ENCODE measurements at regions not wholly inside any gene's neighbourhood (a gene's known extent, or its start where the extent isn't known, plus 50 kb on each side); places are given as distances from the start of the nearest gene placed in this dataset.
"Not testable (repeated sequence)": the region's sequence is repeated elsewhere in the genome, so short reads cannot be mapped to it uniquely, and the experiment has no call there.

GRCh38 chr14:106613256-106613655, 1086.9 kb downstream of the TMEM121 start:
- no peak for DNase-seq (ENCODE audit: low spot score)

DNA sequence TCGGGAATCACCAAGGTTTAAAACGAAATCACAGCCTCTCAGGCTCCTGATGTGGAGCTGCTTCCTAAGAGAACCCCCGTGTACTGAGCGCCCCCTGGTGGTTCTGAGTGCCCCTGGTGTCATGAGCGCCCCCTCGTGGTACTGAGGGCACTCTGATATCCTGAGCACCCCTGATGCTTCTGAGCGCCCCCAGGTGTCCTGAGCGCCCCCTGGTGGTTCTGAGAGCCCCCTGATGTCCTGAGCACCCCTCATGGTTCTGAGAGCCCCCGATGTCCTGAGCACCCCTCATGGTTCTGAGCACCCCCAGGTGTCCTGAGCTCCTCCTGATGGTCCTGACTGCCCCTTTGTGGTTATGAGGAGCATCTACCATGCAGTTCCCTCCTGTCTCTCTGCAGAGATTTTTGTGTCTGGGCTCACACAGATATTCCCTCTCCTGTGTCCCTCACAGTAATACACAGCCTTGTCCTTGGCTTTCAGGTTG, 1092.1 kb downstream of the TMEM121 start:
- peak; percentile 65 for DNase-seq (ENCODE audit: low spot score)

GRCh38 chr14:106619606-106620005, 1093.2 kb downstream of the TMEM121 start:
- no peak for DNase-seq (ENCODE audit: low spot score)

GRCh38 chr14:106620368-106620767, 1094.0 kb downstream of the TMEM121 start:
- no peak for DNase-seq (ENCODE audit: low spot score)

GRCh38 chr14:106622200-106622745, 1095.9 kb downstream of the TMEM121 start:
- no peak for DNase-seq (ENCODE audit: low spot score)

DNA sequence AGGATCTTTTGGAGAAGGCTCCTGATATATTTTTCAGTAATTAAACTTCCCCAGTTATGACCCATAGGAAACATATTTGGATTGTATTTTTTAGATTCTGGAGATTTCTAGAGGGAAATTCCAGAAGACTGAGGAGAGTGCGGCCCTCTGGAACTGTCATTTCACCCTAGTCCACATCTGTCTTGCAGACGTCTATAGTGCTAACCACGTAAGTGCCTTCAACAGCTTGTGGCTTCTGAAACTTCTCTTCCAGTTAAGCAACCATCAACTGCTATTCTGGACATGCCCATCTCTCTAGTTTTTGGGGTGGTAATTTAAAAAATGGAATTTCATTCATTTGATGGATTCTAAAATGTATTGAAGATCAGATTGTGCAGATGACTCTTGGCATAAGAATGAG, 1098.8 kb downstream of the TMEM121 start:
- no peak for DNase-seq (ENCODE audit: low spot score)

GRCh38 chr14:106626469-106626868, 1100.1 kb downstream of the TMEM121 start:
- DNase-seq (ENCODE audit: low spot score): not testable (repeated sequence)

DNA sequence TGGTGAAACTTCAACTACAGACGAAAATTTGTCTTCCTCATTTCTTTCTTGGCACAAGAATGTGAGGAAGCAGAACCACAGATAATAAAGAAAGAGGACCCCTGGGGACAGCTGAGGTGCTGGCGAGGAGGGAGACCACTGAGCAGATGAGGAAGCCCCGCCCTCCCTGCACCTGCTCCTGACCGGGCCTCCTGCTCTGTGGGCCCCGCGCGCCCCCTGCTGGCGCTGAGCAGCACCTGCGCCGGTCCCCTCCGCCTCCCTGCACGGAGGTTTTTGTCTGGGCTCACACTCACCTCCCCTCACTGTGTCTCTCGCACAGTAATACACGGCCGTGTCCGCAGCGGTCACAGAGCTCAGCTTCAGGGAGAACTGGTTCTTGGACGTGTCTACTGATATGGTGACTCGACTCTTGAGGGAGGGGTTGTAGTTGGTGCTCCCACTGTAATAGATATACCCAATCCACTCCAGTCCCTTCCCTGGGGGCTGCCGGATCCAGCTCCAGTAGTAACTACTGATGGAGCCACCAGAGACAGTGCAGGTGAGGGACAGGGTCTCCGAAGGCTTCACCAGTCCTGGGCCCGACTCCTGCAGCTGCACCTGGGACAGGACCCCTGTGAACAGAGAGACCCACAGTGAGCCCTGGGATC, 1100.7 kb downstream of the TMEM121 start:
- DNase-seq (ENCODE audit: low spot score): peak; percentile 60

- no peak for DNase-seq (ENCODE audit: low spot score)
Observed at GRCh38 chr14:106631879-106632278, 1105.5 kb downstream of the TMEM121 start.

- DNase-seq (ENCODE audit: low spot score): peak; percentile 67
Observed at GRCh38 chr14:106633721-106634120, 1107.3 kb downstream of the TMEM121 start.

- DNase-seq (ENCODE audit: low spot score): no peak
Observed at GRCh38 chr14:106635569-106635968, 1109.2 kb downstream of the TMEM121 start.

GRCh38 chr14:106638786-106639452, 1112.5 kb downstream of the TMEM121 start:
- peak; percentile 15 for DNase-seq (ENCODE audit: low spot score)

DNA sequence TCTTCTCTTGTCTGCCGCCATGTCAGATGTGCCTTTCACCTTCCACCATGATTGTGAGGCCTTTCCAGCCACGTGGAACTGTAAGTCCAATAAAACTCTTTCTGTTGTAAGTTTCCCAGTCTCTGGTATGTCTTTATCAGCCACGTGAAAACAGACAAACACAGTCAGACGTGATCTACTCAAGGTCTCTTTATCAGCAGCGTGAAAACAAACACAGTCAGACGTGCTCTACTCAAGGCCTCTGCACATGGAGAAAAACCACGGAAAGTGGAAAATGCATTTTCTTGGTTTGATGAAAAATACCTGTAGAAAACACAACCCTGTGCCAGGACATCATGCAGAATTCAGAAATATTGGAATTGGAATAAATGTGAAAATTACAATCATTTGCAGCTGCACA, 1115.7 kb downstream of the TMEM121 start:
- DNase-seq (ENCODE audit: low spot score): no peak

DNA sequence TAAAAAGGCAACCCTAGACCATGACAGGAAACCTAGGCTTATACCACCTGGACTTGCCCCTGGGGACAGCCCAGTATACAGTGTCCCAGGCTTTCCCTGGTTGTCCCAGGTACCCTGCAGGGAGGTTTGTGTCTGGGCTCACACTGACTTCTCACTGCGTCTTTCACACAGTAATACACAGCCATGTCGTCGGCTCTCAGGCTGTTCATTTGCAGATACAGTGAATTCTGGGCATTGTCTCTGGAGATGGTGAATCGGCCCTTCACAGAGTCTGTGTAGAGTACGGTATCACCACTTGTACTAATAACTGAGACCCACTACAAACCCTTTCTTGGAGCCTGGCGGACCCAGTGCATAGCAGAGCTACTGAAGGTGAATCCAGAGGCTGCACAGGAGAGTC, 1116.6 kb downstream of the TMEM121 start:
- not testable (repeated sequence) for DNase-seq (ENCODE audit: low spot score)

DNA sequence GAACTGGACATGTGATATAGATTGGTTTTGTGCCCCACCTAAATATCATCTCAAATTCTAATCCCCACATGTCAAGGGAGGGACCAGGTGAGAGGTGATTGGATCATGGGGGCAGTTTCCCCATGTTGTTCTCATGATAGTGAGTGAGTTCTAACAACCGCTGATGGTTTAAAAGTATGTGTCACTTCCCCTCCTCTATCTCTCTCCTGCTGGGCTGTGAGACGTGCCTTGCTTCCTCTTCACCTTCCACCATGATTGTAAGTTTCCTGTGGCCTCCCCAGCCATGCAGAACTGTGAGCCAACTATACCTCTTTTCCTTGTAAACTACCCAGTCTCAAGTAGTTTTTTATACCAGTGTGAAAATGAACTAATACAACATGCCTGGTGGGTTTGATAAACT, 1122.5 kb downstream of the TMEM121 start:
- not testable (repeated sequence) for DNase-seq (ENCODE audit: low spot score)

DNA sequence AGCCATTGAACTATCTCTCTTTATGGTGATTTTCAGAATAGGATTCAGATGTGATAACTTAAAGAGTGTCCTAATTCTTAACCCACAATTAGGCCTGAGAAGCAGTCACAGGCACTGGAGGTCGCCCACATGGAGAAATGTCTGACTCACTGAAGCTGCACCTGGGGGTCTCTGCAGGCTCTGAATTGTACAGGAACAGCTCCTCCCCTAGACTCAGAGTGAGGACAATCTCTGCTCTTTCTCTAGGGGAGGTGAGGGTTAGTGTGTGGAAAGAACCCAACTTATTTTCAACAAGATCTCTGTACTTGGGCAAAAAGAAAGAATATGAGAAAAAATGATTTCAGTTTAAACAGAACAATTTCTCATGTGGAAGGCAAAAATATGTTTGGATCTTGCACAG, 1124.6 kb downstream of the TMEM121 start:
- DNase-seq (ENCODE audit: low spot score): no peak

GRCh38 chr14:106652494-106652893, 1126.1 kb downstream of the TMEM121 start:
- DNase-seq (ENCODE audit: low spot score): no peak

- no peak for DNase-seq (ENCODE audit: low spot score)
Observed at GRCh38 chr14:106657460-106657859, 1131.1 kb downstream of the TMEM121 start.

- not testable (repeated sequence) for DNase-seq (ENCODE audit: low spot score)
Observed at GRCh38 chr14:106658066-106658860, 1131.9 kb downstream of the TMEM121 start.

GRCh38 chr14:106661561-106661960, 1135.2 kb downstream of the TMEM121 start:
- DNase-seq (ENCODE audit: low spot score): not testable (repeated sequence)

GRCh38 chr14:106662936-106663550, 1136.7 kb downstream of the TMEM121 start:
- no peak for DNase-seq (ENCODE audit: low spot score)

- peak; percentile 53 for DNase-seq (ENCODE audit: low spot score)
Observed at GRCh38 chr14:106663805-106664410, 1137.5 kb downstream of the TMEM121 start.
